COLO668 (cell line): ENCODE measurements at regions not wholly inside any gene's neighbourhood (a gene's known extent, or its start where the extent isn't known, plus 50 kb on each side); places are given as distances from the start of the nearest gene placed in this dataset.

ENCODE experiments used
- DNase-seq: peaks from one replicate; lab custom pipeline; 2025; ENCODE audit not compliant: unreplicated experiment; lab: John Stamatoyannopoulos, UW

DNA sequence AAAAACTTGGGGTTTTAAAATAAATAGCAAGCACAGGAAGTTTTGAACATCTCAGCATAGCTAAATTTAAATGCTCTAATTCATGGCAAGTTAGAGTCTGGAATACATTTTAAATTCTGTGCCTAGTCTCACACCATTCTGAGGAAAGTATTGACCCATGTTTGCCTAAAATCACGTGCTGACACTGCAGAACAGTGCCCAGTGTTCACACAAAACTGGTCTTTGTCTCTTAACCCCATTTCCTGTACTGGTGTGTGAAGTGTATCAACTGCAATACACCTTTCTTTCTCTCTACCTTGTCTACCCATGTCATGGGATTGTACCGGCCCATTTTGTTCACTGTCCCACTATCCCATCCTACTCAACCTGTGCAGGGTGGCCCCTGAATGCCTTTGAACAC lies 749.7 kb upstream of the POM121L12 start:
- no peak for DNase-seq

GRCh38 chr7:52283335-52283734 lies 752.1 kb upstream of the POM121L12 start:
- no peak for DNase-seq

DNA sequence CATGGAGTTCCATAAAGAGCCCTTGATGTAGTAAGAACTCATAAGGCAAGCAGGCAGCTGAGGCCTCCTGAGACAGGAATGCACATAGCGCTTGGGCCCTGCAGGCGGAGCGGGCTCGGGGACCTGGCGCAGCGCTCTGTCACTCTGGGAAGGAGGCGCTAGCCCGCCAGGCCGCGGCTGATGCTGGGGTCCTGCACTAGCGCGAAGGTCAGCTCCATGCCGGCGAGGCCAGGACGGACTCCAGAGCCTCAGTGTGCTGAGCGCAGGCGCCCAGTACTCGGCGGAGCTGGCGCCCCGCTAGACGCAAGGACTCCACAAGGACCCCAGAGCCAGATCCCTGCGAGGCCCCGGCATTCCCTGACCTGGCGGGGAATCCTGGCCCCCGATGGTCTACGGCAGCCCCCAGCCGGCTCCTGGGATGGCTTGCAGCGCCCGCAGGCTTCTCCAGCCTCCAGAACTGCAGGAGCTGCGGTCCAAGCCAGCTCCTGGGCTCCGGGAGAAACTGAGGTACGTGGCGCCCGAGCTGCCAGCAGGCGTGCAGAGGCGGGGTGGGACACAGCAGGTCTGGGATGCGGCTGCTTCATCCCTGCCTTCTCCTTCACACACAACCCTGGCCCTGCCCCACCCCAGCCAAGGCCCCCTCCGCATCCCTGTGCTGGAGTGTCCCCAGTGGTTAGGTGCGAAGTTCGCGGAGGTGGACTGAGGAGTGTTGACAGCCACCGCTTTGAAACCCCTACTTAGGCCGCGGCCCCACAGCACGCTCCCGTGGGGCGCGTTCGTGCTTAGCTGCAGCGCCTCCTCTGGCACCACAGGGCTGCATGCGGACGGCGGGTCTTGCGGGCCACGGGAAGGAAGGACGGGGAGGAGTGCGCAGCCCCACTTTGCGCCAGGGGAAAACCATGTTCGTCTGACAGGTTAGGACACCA lies 761.5 kb upstream of the POM121L12 start:
- no peak for DNase-seq

DNA sequence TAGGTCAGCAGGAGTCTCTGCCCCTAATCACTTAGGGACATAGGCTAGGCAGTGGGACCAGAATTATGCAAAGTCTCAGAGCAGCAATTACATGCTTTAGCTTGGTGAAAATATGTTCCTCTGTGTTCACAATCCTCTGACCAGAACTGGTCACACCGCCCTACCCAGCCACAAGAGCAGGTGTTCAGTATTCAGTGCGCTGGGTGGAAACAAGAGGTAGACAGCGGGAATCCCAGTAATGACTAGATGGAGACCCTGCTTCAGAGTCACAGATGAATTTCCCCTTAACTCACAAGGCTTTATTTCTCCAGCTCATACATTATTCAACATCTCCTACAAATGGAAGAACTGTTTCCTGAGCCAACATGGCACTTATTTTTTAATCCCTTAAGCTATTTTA lies 763.7 kb upstream of the POM121L12 start:
- DNase-seq = peak; percentile 8

DNA sequence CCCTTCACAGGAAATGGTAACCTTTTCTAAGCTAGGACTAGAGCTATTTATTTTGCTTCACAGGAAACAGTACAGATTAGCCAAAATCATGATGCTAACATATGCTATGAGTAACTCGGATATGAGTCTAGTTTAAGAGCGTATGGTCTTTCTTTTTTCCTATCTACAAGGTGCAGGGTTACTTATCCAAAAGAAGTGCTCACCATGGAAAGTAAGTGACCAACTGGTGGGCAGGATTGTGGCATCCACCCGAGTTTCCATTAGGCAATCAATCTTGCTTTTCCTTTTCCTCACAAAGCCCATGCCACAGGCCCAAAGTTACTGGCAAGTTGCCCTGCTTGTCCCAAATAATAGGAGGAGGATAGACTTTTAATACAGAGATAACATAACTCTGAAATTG lies 765.1 kb upstream of the POM121L12 start:
- no peak for DNase-seq

GRCh38 chr7:52269669-52270068 lies 765.8 kb upstream of the POM121L12 start:
- DNase-seq = no peak

GRCh38 chr7:52261057-52261456 lies 774.4 kb upstream of the POM121L12 start:
- no peak for DNase-seq

DNA sequence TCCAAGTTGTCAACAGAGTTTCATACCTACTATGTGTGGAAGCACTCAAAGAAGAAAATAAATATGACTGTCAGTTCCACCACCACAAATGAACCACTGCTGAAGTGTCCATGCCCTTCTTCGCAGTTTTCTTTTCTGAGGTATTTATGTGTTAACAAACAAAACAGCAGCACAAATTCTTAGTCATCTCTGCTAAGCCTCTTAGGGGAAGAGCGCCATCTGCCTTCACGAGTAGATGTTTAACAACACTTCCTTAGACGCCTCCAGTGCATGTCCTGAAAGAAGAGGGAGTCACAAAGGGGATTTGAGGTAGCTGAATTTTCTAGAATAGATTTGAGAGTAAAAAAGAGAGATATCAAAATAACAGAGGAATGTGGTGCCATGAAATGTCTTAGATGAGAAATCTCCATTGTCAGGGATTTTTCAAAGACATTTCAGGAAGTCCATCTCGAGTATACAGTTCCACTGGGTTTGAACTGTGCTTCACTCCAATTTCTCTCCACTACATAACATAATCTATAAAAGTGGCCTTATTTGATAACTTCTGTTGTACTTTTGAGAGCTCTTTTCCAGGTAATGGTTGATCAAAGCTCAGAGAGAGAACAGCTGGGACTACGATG lies 775.3 kb upstream of the POM121L12 start:
- DNase-seq = peak; percentile 15

DNA sequence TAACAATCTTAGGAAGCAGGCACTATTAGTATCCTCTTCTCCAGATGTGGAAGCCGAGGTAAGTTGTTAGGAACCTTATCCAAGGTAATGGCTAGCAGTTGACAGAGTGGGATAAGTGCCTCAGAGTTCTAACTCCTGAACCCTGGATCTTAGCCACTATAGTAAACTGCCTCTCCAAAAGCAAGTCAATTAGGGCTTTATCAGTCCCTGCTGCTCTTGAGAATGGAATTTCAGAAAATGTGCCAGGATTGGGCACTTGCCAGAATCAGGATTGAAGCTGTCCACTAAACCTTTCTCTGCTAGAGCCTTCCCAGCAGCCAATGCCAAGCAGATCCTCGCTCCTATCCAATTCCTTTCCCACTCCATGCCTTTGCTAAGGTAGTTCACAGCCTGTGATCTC lies 777.5 kb upstream of the POM121L12 start:
- no peak for DNase-seq

- DNase-seq = no peak
These were observed 780.9 kb upstream of the POM121L12 start for GRCh38 chr7:52254396-52255010.

DNA sequence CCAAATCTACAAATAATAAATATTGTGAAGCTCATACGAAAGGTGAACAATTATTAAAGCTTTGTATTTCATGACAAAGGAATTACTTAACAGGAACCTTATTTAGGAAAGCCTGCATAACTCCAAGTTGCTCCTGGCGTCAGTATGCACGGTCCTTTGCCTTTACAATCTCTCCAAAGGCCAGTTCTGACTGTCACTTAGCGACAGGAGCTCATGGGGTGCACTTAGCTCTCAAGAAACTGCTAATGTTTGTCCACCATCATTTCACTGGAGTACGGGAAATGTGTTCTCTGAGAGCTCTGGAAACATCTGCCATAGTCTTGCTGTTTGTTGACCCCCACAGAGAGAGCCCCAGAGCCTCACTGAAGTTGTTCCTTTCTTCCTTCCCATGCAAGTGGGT lies 781.5 kb upstream of the POM121L12 start:
- DNase-seq = no peak

DNA sequence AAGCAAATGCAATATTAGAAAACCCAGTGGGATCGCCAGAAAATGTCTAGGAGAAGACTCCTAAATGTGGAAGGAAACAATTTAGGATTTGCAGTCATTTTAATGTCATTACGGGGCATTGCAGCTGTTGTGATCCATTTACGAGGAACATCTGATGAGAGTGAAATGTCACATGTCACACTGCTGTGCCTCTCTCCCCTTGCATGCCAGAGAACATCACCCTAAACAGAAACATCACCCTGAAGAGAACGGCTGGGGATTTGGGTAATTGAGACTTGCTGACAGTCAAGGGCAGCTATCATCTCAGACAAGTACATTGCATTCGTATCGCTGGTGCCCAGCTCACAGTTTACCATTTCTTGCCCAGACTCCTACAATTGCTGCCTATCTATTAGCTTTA lies 785.7 kb upstream of the POM121L12 start:
- no peak for DNase-seq

DNA sequence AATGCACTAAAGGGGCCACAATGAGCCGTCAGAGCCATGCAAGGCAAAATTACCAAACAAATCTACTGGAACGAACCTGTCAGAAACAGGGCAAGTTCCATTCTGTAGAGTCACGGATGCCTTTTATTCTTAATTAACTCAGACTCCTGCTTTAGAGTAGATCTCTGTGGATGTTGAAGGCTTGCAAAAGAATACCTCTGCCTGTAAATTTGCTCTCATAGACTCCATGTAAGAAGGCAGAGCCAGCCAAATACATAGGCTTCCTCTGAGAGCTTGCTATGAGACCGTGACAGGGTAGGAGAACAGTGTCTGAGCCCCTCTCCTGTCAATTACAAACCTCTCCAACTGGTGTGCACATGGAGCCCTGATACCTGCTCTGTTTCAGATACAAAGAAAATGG lies 787.9 kb upstream of the POM121L12 start:
- no peak for DNase-seq

DNA sequence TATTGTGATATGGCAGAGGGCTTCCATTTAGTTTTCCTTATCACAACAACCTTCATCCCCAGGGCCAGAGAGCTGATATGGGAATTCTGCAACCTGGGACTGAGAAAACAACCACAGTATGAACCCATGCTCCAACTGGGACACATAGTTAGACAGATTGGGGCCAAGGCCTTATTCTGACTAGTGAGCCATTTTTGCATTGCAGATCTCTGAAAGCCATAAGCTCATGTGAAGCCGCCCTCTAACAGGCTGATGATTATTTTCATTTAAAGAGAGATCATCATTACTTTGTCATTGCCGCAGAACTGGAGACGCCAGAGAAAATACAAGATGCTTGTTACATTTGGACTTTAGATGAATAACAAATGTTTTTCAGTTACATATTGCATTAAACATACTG lies 791.7 kb upstream of the POM121L12 start:
- DNase-seq = no peak

- no peak for DNase-seq
These were observed 802.2 kb upstream of the POM121L12 start for GRCh38 chr7:52233248-52233647.

GRCh38 chr7:52211930-52212329 lies 823.5 kb upstream of the POM121L12 start:
- DNase-seq = no peak

GRCh38 chr7:52209614-52210013 lies 825.8 kb upstream of the POM121L12 start:
- DNase-seq = no peak

- no peak for DNase-seq
These were observed 838.2 kb upstream of the POM121L12 start for GRCh38 chr7:52197221-52197620.

- no peak for DNase-seq
These were observed 839.8 kb upstream of the POM121L12 start for GRCh38 chr7:52195664-52196063.

- no peak for DNase-seq
These were observed 846.2 kb upstream of the POM121L12 start for GRCh38 chr7:52189153-52189778.

- no peak for DNase-seq
These were observed 851.3 kb upstream of the POM121L12 start for GRCh38 chr7:52184006-52184703.
